Neural cell (in vitro differentiated cells): ENCODE measurements at regions not wholly inside any gene's neighbourhood (a gene's known extent, or its start where the extent isn't known, plus 50 kb on each side); places are given as distances from the start of the nearest gene placed in this dataset.

ENCODE experiments used
- EP300 ChIP-seq: fragments of 450-650 bp; conservative IDR thresholded peaks from 2 replicates; pipeline ENCODE4 v1.6.1; 2014; ENCODE audit warnings: antibody characterized with exemption, mild to moderate bottlenecking, moderate library complexity; ENCODE audit not compliant: poor library complexity, severe bottlenecking
- TF ChIP-seq, protein P1 (sequence below): fragments of 450-650 bp; IDR thresholded peaks from 2 replicates; pipeline ENCODE4 v1.5.1; 2014; ENCODE audit warnings: antibody characterized with exemption, mild to moderate bottlenecking, moderate library complexity; ENCODE audit not compliant: poor library complexity, severe bottlenecking

DNA sequence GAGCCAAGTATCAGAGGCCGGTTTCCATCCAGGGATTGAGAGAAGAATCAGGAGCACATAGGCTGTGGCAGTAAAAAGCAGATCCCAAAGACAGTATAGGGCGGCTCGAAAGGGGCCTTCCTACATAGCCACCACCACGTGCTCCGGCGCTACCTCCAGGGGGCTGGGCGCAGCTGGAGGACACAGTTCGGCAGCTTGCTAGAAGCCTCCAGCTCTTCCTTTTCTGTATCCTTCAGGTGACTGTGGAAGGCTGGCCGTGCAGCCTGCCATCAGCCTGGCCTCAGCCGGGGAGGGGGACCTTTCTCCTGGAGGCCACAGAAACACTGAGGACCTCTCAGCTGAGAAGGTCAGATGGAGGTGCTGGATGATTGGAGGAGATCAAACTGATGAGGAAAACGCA, 183.6 kb upstream of the GLI2 start:
- TF ChIP-seq EP300: no peak
- TF ChIP-seq, protein P1, sequence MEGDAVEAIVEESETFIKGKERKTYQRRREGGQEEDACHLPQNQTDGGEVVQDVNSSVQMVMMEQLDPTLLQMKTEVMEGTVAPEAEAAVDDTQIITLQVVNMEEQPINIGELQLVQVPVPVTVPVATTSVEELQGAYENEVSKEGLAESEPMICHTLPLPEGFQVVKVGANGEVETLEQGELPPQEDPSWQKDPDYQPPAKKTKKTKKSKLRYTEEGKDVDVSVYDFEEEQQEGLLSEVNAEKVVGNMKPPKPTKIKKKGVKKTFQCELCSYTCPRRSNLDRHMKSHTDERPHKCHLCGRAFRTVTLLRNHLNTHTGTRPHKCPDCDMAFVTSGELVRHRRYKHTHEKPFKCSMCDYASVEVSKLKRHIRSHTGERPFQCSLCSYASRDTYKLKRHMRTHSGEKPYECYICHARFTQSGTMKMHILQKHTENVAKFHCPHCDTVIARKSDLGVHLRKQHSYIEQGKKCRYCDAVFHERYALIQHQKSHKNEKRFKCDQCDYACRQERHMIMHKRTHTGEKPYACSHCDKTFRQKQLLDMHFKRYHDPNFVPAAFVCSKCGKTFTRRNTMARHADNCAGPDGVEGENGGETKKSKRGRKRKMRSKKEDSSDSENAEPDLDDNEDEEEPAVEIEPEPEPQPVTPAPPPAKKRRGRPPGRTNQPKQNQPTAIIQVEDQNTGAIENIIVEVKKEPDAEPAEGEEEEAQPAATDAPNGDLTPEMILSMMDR: no peak
